HK-2 (cell line): ENCODE measurements at regions not wholly inside any gene's neighbourhood (a gene's known extent, or its start where the extent isn't known, plus 50 kb on each side); places are given as distances from the start of the nearest gene placed in this dataset.

Experiments
- DNase-seq: peaks from one replicate; pipeline ENCODE4 v3.0.0-alpha.2; 2018; ENCODE audit not compliant: unreplicated experiment

DNA sequence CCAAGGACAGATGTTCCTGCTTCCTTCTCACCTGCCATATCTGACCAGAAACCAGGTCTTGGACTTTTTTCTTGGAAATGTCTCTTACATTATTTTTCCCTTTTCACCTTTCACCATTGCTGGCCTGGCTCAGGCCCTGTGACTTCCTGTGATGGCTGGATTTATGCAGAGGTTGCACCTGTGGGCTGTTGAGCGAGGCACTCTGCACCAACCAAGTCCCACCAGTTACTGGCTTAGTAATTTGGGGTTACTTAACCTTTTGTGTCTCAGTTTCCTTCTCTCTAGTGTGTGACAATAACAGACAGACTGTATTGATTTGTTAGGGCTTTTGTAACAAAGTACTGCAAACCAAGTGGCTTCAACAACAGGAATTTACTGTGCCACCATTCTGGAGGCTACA, 110.0 kb downstream of the INSIG2 start:
- DNase-seq = no peak

DNA sequence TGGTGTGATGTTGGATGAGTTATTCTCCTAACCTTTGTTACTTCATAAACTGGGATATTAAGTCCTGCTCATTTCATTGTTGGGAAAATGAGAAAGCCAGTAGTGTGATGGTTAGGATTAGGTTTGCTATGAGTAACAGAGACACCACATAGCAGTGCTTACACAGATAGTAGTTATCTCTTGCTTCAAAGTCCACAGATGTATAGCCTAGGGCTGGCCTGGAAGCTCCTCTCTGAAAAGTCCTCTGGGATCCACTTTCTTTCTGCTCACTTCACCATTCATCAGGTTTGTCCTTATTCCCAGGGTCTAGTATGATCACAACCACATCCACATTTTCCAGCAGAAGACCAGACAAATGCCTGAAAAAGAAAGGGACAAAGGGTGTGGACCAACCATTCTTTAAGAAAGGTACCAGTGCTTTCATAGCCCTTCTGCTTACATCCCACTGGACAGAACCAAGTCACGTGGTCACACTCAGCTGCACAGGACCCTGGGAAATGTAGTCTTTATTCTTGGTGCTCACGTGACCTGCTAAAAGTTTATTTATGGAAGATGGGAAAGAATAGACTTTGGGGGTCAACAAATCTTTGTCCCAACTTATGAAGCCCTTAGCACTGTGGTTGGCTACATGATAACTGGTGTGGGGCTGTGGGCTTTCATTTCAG, 108.9 kb downstream of the INSIG2 start:
- DNase-seq = no peak

DNA sequence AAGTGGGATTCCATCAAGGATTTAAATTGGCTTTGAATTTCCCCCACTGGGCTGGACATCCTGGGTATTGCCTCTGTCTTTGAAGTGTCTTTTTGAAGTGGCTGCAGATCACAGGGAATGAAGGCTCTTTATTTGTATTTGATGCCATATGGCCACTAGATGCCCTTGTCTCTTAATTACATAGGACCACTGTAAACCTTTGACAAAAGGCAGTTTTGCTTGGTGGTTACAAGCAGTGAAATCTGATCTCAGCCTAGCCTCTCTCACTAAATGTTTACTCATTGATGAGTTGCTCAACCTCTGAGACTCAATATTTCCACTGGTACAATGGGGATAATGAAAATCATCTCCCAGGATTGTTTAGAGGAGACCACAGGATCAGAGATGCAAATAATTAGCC, 102.2 kb downstream of the INSIG2 start:
- no peak for DNase-seq

DNA sequence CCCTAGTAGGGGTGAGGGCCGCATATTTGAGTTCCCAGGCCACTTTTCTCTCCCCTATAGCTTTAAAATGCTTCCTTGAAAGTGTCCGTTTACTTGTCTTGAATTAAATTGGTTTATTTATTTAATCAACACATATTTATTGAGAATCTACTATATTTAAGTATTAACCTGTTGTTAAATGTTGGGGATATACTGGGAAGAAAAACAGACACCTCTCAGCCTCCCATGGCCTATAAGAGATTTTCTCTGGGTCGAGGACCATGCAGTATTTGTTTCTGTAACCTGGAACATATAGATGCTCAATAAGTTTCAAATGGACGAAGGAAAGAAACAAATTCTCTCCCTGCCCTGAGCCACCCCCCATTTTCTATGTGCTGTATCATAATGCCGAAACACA, 98.6 kb downstream of the INSIG2 start:
- no peak for DNase-seq

DNA sequence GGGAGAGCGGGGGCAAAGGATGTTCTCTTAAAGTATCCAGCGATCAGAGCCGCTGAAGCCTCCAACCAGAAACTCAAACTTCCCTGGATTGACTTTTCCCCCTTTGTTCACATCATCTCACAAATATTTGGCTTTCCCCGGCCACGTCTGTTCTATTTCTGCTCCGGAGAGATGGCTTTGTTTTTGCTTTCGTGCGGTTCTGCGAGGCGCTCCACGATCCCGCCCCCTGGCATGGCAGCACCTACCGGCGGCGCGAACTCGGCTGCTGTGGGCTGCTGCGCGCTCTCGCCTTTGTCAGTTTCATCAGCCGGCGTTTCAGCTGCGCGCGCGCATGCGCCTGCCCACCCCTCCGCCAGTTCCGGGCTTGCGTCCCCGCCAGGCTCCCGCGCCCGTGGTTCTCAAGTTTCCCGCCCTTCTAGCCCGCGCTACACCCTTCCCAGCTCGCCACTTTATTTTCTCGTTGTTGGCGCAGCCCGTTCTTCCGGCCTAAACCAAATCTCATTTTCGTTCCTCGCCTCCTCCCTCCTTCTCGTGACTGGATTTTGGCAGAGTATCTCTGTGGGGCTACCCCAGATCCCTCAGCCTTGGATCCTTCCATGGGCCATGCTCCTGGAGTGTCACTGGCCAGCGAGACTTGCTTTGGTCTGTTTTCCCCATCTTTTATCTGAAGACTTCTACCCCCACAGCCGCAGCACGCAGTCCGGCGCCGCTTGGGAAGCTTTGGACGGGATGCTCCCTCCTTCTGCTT, 98.0 kb downstream of the INSIG2 start:
- DNase-seq = peak; percentile 66

DNA sequence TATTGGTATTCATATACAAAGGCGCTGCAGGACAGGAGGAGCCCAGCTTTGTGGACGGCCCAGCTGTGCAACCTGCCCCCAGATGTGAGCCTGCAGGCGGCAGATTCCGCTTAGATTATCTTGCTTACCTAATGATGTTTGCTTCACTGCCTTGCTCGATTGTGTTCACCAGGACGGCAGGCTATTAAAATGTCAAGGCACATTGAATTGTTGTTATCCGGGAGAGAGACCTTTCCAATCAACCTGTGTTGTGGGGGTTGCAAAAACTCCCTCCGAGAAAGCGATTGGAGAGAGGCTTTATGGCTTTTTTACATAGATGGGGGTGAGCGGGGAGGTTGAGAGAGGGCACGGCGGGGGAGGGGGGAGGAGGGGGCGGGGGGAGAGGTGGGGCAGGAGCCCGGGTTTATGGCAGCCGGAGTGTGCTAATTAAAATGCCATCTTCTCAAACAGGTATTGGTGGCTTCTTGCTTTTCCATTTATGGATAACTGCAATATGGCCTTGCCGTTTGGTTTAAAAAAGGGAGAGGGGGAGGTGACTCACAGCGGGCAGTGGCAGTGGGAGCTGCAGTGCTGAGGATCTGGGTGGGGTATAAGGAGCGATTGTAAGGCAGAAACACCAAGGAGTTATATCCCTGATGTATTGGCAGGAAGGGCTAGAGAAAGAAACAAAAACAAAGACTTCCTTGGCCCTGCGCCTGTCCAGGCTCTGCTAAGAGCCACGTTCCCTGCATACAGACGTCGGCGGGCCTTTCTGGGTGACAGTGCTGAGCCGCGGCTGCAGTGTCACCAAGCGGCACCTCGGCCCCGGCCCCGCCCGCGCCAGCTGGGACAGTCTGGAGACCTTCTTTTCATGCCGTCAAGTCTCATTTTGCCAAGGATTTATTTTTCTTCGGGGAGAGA, 97.2 kb downstream of the INSIG2 start:
- peak; percentile 45 for DNase-seq

DNA sequence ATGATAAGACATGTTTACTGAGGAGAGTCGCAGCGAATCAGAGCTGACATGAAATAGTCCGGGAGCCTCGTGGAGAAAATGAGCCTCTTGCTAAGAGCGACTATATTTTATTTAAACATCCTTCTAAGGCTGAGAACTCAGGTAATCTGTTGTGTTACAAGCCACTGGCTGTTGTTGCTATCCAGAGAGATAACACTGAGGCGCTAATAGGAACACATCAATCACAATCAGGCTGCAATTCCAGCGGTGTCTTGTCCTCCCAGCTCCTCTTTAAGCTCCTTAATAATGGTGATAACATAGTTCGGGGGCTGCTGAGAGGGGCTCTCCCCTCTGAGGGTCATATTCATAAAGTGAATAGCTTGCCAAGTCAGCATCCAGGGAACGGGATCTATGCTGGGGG, 95.1 kb downstream of the INSIG2 start:
- DNase-seq = no peak

DNA sequence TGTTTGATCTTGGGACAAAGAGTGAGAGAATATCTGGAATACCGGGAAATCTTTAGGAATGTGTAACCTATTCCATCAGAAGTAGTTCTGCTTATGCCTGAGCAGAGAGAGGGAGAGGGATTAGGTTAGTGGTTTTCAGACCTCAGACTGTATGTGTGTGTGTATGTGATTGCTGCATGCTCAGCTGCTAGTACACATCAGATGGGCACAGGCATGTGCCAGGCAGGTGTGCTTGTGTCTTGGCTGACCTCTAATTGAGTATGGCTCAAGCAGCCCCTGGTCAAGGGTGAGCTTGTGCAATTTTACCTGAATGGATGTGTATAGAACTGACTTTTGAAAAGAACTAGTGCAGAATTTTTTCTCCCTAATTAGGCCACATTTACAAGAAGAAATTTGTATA, 91.2 kb downstream of the INSIG2 start:
- DNase-seq = no peak

DNA sequence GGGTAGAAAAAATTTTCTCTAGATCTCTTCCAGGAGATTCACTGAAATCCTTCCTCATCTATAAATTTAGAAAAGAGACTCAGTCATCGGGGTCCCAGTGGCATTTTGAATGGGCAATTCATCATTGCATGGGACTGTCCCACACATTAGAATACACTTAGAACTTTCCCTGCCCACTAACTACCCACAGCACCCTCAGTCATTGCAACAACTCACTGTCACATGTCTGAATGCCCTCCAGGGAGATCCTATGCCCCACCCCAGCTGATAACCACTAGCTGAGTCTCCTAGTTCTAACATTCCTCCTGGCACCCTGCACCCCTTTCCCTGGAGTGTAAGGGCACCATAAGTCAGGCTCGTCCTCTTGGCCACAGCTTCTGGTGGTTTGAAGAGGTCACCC, 89.6 kb downstream of the INSIG2 start:
- DNase-seq = no peak

DNA sequence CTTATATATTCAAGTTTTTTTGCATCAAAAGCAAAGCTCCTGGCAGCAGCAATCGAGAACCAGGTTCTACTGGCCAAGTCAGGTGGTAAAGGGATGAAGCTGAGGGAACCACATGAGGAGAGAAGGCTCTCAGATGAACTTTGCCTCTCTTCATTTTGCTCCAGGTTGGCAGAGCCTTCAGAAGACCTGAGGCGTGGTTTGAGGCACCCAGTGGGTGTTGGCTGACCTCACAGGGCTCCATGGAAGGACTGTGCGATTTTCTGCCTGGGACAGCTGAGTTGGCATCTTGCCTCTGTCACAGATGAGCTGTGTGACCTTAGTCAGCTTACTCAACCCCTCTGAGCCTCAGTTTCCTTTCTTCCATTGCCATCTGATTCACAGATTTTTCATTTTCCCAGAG, 89.0 kb downstream of the INSIG2 start:
- DNase-seq = no peak

DNA sequence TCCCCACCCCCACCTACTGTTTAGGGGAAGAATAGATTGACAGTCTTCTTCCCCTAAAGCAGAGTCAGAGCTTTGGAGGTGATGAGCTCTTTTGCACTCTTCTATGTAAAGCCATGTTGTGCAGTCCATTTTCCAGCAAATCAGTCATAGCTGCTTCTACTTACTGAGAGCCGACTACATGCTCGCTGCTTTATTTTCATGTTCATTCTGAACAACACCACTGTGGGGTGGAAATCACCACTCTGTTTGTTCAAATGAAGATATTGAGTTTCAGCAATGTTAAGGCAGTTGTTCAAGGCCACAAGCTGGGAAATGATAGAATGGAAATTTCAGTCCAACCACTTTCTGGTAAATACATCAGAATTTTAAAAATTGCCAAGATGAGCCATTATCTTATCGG, 88.3 kb downstream of the INSIG2 start:
- DNase-seq = no peak

DNA sequence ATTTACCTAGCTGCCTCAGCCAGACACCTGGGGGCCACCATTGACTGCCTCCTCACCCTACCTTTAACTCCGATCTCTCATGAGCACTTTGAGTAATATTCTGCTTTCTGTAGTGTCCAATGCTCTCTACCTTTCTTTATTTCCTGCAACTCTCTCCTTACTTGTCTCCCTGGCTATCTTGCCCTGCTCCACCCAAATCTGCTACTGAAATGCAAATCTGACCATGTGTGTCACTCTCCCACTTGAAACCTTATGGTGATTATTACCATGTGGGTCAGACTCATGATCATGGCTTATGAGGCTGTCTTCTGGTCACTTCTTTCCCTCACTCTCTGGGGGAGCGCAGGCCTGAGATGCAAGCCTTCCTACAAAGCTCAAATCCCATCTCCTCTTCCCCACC, 83.3 kb downstream of the INSIG2 start:
- no peak for DNase-seq

DNA sequence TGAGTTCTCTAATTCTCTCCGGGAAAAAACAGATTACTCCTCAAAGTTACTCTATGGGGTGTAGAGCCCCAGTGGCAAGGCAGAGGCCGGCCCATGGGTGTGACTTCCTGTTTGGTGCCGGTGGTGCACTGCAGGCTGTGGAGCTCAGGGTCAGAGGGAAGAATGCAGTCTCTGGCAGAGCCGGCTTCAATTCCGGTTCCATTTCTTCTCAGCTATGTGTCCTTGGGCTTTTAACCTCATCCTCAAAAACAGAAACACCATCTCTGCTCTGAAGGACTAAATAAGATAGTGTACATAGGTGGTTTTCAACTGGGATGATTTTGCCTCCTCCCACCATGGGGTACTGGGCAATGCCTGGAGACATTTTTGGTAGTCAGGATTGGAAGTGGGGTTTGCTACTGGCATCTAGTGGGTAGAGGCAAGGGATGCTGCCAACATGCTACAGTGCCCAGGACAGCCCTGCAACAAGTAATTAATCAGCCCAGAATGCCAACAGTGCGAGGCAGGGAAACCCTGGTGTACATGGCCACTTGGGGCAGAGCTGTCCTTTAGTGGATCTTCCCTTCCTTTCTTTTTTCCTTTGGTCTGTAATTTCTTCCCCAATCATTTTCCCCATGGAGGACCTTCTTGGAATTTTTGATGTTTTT, 81.2 kb downstream of the INSIG2 start:
- DNase-seq = no peak

DNA sequence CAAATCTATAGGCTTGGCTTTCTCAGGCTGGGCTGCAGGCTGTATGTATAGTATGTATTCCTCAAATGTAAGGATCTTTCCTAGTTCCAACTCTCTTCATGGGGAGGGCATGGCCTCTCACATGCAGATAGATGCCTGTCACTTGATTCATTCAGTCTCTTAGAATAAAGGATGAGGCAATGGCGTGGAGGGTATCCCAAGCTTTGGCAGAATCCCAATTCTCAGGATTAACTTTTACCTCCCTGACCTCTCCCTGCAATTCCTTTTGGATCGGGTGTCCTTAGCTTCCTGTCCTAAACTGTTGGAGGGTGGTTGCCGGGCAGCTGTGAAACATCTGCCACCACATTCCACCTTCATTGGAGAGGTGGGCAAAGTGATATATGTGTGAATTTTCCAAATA, 80.3 kb downstream of the INSIG2 start:
- no peak for DNase-seq

DNA sequence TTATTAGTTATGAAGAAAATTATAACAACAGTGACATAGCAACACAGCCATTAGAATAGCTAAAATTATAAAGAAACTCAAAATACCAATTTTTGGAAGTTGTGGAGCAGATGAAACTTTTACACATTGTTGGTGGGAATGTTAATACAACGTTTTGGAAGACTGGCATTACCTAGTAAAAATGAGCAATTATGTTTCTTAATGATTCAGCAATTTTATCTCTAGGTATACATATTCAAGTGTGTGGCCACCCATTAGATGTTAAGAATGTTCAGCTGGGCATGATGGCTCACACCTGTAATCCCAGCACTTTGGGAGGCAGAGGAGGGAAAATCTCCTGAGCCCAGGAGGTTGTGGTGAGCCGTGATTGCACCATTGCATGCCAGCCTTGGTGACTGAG, 78.8 kb downstream of the INSIG2 start:
- no peak for DNase-seq

DNA sequence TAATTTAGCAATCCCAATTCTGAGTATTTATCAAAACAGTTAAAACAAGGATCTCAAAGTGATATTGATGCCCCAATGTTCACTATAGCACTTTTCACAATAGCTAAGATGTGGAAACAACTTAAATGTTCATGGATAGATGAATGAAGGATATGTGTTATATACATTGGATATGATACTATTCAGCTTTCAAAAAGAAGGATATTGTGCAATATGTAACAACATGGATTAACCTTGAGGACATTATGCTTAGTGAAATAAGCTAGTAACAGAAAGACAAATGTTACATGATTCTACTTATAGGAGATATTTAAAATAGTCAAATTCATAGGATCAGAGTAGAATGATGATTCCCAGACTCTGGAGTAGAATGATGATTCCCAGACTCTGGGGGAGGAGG, 78.0 kb downstream of the INSIG2 start:
- DNase-seq = no peak

DNA sequence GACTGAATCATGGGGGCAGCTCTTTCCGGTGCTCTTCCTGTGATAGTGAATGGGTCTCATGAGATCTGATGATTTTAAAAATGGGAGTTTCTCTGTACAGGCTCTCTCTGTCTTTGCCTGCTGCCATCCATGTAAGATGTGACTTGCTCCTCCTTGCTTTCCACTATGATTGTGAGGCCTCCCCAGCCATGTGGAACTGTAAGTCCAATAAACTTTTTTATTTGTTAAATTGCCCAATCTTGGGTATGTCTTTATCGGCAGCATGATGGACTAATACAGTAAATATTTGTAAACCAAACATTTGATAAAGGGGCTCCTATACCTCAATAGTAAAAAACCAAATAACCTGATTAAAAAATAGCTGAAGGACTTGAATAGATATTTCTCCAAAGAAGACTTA, 77.3 kb downstream of the INSIG2 start:
- DNase-seq = no peak
